ENCODE measurements at regions not wholly inside any gene's neighbourhood (a gene's known extent, or its start where the extent isn't known, plus 50 kb on each side); places are given as distances from the start of the nearest gene placed in this dataset.

GRCh38 chr4:155612074-155612473 lies 54.6 kb upstream of the GUCY1A1 start:
- no peak for TF ChIP-seq ZNF654 (tag by site-specific recombination; IDR thresholded peaks at IDR 0.05; ENCODE audit: low read depth)
- no peak for TF ChIP-seq ZNF274 (IDR thresholded peaks at IDR 0.05; ENCODE audit: low read length)
- no peak for TF ChIP-seq ZNF274 (tag by site-specific recombination; IDR thresholded peaks at IDR 0.05; ENCODE audit: borderline replicate concordance)

Data from HEK293 (cell line).